ENCODE measurements at regions not wholly inside any gene's neighbourhood (a gene's known extent, or its start where the extent isn't known, plus 50 kb on each side); places are given as distances from the start of the nearest gene placed in this dataset.
"Not testable (repeated sequence)": the region's sequence is repeated elsewhere in the genome, so short reads cannot be mapped to it uniquely, and the experiment has no call there.

DNA sequence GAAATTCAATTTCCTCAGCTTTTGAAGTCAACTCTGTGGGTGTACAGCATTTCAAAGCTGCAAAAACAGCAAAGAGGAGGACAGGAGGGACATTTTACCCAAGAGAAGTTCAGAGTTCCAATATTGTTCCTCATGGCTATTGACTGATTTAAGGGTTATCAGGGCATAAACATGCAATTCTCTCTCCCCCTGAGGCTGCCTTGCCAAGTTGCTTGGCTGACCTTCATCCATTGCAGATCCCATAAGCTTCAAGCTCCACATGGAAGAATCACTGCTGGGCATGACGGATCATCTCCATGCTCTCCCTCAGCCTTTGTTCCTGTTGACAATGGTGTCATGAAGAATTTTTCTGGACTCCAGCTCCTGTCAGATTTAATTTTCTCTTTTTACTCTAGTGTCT is 115.2 kb upstream of the SERBP1 start:
- Histone ChIP-seq H3K4me1 (replicated peaks; ENCODE audit: insufficient read depth) (no peaks in the 10 kb centered on the region), H3K79me2 (ENCODE audit: low read depth) (no peaks in the 10 kb centered on the region), H3K36me3 (ENCODE audit: low read depth) (no peaks in the 10 kb centered on the region), H3K4me2 (no peak overlapping the region), H3K27me3 (ENCODE audit: insufficient read depth, low read depth) (no peaks in the 10 kb centered on the region), H3K9me3 (ENCODE audit: insufficient read depth, low read depth) (no peaks in the 10 kb centered on the region), H3K9me2 (ENCODE audit: insufficient read depth) (no peaks in the 10 kb centered on the region), H3K27ac (no peak overlapping the region), H3K4me3 (no peak overlapping the region), H3F3A (ENCODE audit: insufficient read depth, low read depth) (no peaks in the 10 kb centered on the region), H4K20me1 (ENCODE audit: insufficient read depth) (no peaks in the 10 kb centered on the region), H2AFZ (no peak overlapping the region)
- intact Hi-C loops (cut with micrococcal nuclease; ENCODE audit: unreplicated experiment), result no loop called here
- no TSS peak for BruUV-seq (replicated peaks)
- ChIA-PET CTCF (interaction anchor here (0.6 kb wide), 1 partner anchor 55 kb away, joined by 3 read pairs; no protein-coding TSS in a partner anchor), POLR2A (ENCODE audit: unreplicated experiment) (no interaction called here)
- DNase-seq, result no peak
- TF ChIP-seq EZH2 (IDR thresholded peaks at IDR 0.05; ENCODE audit: low read depth), result no peak
- TF ChIP-seq, protein P1, sequence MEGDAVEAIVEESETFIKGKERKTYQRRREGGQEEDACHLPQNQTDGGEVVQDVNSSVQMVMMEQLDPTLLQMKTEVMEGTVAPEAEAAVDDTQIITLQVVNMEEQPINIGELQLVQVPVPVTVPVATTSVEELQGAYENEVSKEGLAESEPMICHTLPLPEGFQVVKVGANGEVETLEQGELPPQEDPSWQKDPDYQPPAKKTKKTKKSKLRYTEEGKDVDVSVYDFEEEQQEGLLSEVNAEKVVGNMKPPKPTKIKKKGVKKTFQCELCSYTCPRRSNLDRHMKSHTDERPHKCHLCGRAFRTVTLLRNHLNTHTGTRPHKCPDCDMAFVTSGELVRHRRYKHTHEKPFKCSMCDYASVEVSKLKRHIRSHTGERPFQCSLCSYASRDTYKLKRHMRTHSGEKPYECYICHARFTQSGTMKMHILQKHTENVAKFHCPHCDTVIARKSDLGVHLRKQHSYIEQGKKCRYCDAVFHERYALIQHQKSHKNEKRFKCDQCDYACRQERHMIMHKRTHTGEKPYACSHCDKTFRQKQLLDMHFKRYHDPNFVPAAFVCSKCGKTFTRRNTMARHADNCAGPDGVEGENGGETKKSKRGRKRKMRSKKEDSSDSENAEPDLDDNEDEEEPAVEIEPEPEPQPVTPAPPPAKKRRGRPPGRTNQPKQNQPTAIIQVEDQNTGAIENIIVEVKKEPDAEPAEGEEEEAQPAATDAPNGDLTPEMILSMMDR (conservative IDR thresholded peaks at IDR 0.05), result no peak

DNA sequence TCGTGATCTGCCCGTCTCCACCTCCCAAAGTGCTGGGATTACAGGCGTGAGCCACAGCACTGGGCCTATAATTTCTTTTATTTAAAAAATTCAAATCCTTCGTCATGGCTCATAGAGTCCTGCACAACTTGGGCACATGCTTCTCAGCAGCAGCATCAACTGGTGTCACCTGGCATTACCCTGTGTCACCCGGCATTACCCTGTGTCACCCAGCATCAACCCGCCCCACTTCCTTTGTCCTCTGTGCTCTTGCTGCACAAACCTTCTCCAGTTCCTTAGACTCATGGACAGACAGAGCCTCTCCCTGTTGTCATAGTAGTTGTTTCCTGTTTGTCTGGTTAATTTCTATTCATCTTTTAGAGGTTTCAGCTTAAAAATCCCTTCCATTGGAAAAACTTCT is 121.2 kb upstream of the SERBP1 start:
- H3K9me3 ChIP-seq (ENCODE audit: insufficient read depth, low read depth), result peaks cover 3% of the 10 kb centered on the region
- H3K27ac ChIP-seq, result peak overlapping the region; percentile 43; the same call in 1 of the 2 replicates
- DNase-seq, result no peak
- no peak overlapping the region for H3K4me3 ChIP-seq
- TF ChIP-seq EZH2 (IDR thresholded peaks at IDR 0.05; ENCODE audit: low read depth), result no peak
- TF ChIP-seq, protein P1 (conservative IDR thresholded peaks at IDR 0.05), result no peak
- H3K79me2 ChIP-seq (ENCODE audit: low read depth), result no peaks in the 10 kb centered on the region
- peak overlapping the region; percentile 38; the same call in 1 of the 2 replicates for H3K4me2 ChIP-seq
- H3K4me1 ChIP-seq (replicated peaks; ENCODE audit: insufficient read depth), result peaks cover 20% of the 10 kb centered on the region
- H3K27me3 ChIP-seq (ENCODE audit: insufficient read depth, low read depth), result no peaks in the 10 kb centered on the region
- intact Hi-C loops (cut with micrococcal nuclease; ENCODE audit: unreplicated experiment), result no loop called here
- no peaks in the 10 kb centered on the region for H3K36me3 ChIP-seq (ENCODE audit: low read depth)
- POLR2A ChIA-PET (ENCODE audit: unreplicated experiment), result interaction anchor here (1.1 kb wide), 1 partner anchor 133 kb away, joined by 8 read pairs; the partner anchor contains the start of gene GADD45A
- CTCF ChIA-PET, result no interaction called here
- no TSS peak for BruUV-seq (replicated peaks)
- no peaks in the 10 kb centered on the region for H3K9me2 ChIP-seq (ENCODE audit: insufficient read depth)
- no peak overlapping the region for H2AFZ ChIP-seq
- peaks cover 6% of the 10 kb centered on the region; the same call in 1 of the 2 replicates for H3F3A ChIP-seq (ENCODE audit: insufficient read depth, low read depth)
- H4K20me1 ChIP-seq (ENCODE audit: insufficient read depth), result no peaks in the 10 kb centered on the region

DNA sequence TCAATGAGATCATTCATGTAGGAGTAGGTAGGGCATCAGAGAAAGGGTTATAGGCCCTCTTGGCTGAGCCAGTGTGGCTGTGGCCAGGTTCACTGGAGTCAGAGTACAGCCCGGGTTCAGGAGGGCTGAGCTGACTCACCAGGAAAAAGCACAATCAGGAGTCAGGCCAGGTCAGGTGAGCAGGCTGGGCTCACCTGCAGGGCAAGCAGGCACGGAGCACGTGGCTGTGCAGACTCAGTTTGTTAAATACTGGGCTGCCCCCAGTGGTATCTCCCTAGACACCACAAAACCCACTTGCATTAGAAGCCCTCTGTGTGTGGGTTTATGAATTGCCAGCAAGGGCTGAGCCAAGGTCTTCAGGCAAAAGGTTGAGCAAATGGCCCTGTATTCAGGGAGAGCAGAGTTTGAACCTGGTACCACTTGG is 122.1 kb upstream of the SERBP1 start:
- peaks cover 3% of the 10 kb centered on the region for H3K9me3 ChIP-seq (ENCODE audit: insufficient read depth, low read depth)
- H3K27ac ChIP-seq, result peak overlapping the region; percentile 43
- peaks cover 20% of the 10 kb centered on the region for H3K4me1 ChIP-seq (replicated peaks; ENCODE audit: insufficient read depth)
- H4K20me1 ChIP-seq (ENCODE audit: insufficient read depth), result no peaks in the 10 kb centered on the region
- no peaks in the 10 kb centered on the region for H3K27me3 ChIP-seq (ENCODE audit: insufficient read depth, low read depth)
- no TSS peak for BruUV-seq (replicated peaks)
- H2AFZ ChIP-seq, result no peak overlapping the region
- CTCF ChIA-PET, result interaction anchor here (1.4 kb wide), 1 partner anchor 17 kb away, joined by 5 read pairs; no protein-coding TSS in a partner anchor
- peaks cover 6% of the 10 kb centered on the region; the same call in 1 of the 2 replicates for H3F3A ChIP-seq (ENCODE audit: insufficient read depth, low read depth)
- TF ChIP-seq EZH2 (IDR thresholded peaks at IDR 0.05; ENCODE audit: low read depth), result no peak
- TF ChIP-seq, protein P1 (conservative IDR thresholded peaks at IDR 0.05), result no peak
- POLR2A ChIA-PET (ENCODE audit: unreplicated experiment), result interaction anchor here (1.1 kb wide), 1 partner anchor 132 kb away, joined by 8 read pairs; the partner anchor contains the start of gene GADD45A
- H3K4me2 ChIP-seq, result peak overlapping the region; percentile 38
- H3K9me2 ChIP-seq (ENCODE audit: insufficient read depth), result no peaks in the 10 kb centered on the region
- H3K79me2 ChIP-seq (ENCODE audit: low read depth), result no peaks in the 10 kb centered on the region
- peak; percentile 44 to 71 for DNase-seq
- intact Hi-C loops (cut with micrococcal nuclease; ENCODE audit: unreplicated experiment), result no loop called here
- H3K36me3 ChIP-seq (ENCODE audit: low read depth), result no peaks in the 10 kb centered on the region
- no peak overlapping the region for H3K4me3 ChIP-seq

DNA sequence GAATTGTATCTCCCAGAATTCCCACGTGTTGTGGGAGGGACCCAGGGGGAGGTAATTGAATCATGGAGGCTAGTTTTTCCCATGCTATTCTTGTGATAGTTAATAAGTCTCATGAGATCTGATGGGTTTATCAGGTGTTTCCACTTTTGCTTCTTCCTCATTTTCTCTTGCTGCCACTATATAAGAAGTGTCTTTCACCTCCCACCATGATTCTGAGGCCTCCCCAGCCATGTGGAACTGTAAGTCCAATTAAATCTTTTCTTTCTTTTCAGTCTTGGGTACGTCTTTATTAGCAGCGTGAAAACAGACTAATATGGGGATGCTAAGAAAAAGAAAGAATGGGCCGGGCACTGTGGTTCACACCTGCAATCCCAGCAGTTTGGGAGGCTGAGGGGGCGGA is 124.0 kb upstream of the SERBP1 start:
- H3K27ac ChIP-seq; POLR2A ChIA-PET (ENCODE audit: unreplicated experiment); H4K20me1 ChIP-seq (ENCODE audit: insufficient read depth); H3K9me2 ChIP-seq (ENCODE audit: insufficient read depth); H3K4me3 ChIP-seq; H3F3A ChIP-seq (ENCODE audit: insufficient read depth, low read depth); H3K9me3 ChIP-seq (ENCODE audit: insufficient read depth, low read depth); H3K4me2 ChIP-seq; H3K79me2 ChIP-seq (ENCODE audit: low read depth); intact Hi-C loops (cut with micrococcal nuclease; ENCODE audit: unreplicated experiment); H2AFZ ChIP-seq; H3K36me3 ChIP-seq (ENCODE audit: low read depth); DNase-seq; H3K27me3 ChIP-seq (ENCODE audit: insufficient read depth, low read depth); BruUV-seq (replicated peaks): not testable (repeated sequence)
- CTCF ChIA-PET, result interaction anchor here (0.6 kb wide), 1 partner anchor 26 kb away, joined by 3 read pairs; no protein-coding TSS in a partner anchor
- peaks cover 20% of the 10 kb centered on the region for H3K4me1 ChIP-seq (replicated peaks; ENCODE audit: insufficient read depth)

All from PC-9 (cell line).